HCT116 (cell line): ENCODE measurements at regions not wholly inside any gene's neighbourhood (a gene's known extent, or its start where the extent isn't known, plus 50 kb on each side); places are given as distances from the start of the nearest gene placed in this dataset.

Source experiments
- ATAC-seq: fragments of 200-7000 bp; cut with Tn5 transposase; 2 replicates; pipeline ENCODE4 v1.9.1; 2020; ENCODE audit warnings: mild to moderate bottlenecking, moderate library complexity
- BruUV-seq: library from RNA; stranded (reverse); fragments of 400-500 nt; replicated peaks from 2 replicates; lab custom pipeline; 2021; lab: Mats Ljungman, UMichigan
- CTCF ChIA-PET: fragments of 300-600 bp; sonication (Branson Sonifier 250); formaldehyde crosslinking; loops from one replicate; lab custom pipeline; 2021; ENCODE audit warnings: antibody characterized with exemption; lab: Charles Lee
- POLR2A ChIA-PET: fragments of 300-600, 350-600 bp; sonication (Branson Sonifier 250); formaldehyde crosslinking; loops from one replicate; lab custom pipeline; 2021; ENCODE audit warnings: antibody characterized with exemption; lab: Charles Lee
- RAD21 ChIA-PET, 2 experiments: fragments of 300-600 bp; sonication (Branson Sonifier 250); formaldehyde crosslinking; loops; one replicate each; lab custom pipeline; 2023; ENCODE audit warnings: low total read pairs in 2 of 2; ENCODE audit not compliant: uncharacterized antibody in 2 of 2, unreplicated experiment in 2 of 2, low non-redundant PET in 1 of 2; lab: Charles Lee
- DNase-seq: peaks from one replicate; pipeline ENCODE4 v3.0.0-alpha.2; 2010; ENCODE audit warnings: low read depth, low spot score
- H2AFZ ChIP-seq: fragments of 200-600 bp; shearing (Covaris generic), sonication (generic); 2 replicates; pipeline ENCODE4 v1.6.1; 2017; ENCODE audit warnings: low read depth, mixed run types, mixed read lengths, antibody characterized with exemption, low read length; ENCODE audit not compliant: poor library complexity, severe bottlenecking
- H3K27ac ChIP-seq: 2 replicates; pipeline ENCODE4 v1.5.1; 2012; ENCODE audit warnings: low read depth, low read length
- H3K27me3 ChIP-seq: fragments of 200-600 bp; sonication (generic); 2 replicates; pipeline ENCODE4 v1.6.1; 2016; ENCODE audit warnings: mixed run types, low read length, mixed read lengths; ENCODE audit not compliant: insufficient read depth
- H3K36me3 ChIP-seq, 2 experiments: fragments of 200-500 bp in 1 of 2; fragments of 200-600 bp in 1 of 2; sonication (Bioruptor generic) in 1 of 2; sonication (generic) in 1 of 2; 2 replicates each; pipeline versions ENCODE4 v1.5.1 to v1.6.1; 2014 to 2016; ENCODE audit warnings: low read length in 2 of 2, inconsistent platforms in 1 of 2, mixed read lengths in 1 of 2, mixed run types in 1 of 2; ENCODE audit not compliant: insufficient read depth in 2 of 2, control insufficient read depth in 1 of 2
- H3K4me1 ChIP-seq, 2 experiments: fragments of 200-600 bp in 1 of 2; sonication (generic) in 1 of 2; 2 replicates each; pipeline versions ENCODE4 v1.5.1 to v1.6.1; 2012 to 2017; ENCODE audit warnings: low read length in 2 of 2, inconsistent platforms in 1 of 2, mild to moderate bottlenecking in 1 of 2, mixed read lengths in 1 of 2, mixed run types in 1 of 2, moderate library complexity in 1 of 2; ENCODE audit not compliant: insufficient read depth in 2 of 2, control insufficient read depth in 1 of 2
- H3K4me2 ChIP-seq: fragments of 200-600 bp; sonication (generic); 2 replicates; pipeline ENCODE4 v1.6.1; 2017; ENCODE audit warnings: mixed run types, low read length, mixed read lengths
- H3K4me3 ChIP-seq, 2 experiments: fragments of 200-600 bp in 1 of 2; sonication (generic) in 1 of 2; replicated peaks in 1 of 2; 2 replicates each; pipeline ENCODE4 v1.5.1; 2011 to 2016; ENCODE audit warnings: low read length in 2 of 2, control low read depth in 1 of 2, low read depth in 1 of 2, mild to moderate bottlenecking in 1 of 2, mixed read lengths in 1 of 2, mixed run types in 1 of 2
- H3K79me2 ChIP-seq: fragments of 200-600 bp; sonication (generic); 2 replicates; pipeline ENCODE4 v1.6.1; 2017; ENCODE audit warnings: mild to moderate bottlenecking, mixed run types, low read length, moderate library complexity, mixed read lengths; ENCODE audit not compliant: insufficient read depth
- H3K9ac ChIP-seq: fragments of 200-600 bp; sonication (generic); 2 replicates; pipeline ENCODE4 v1.6.1; 2016; ENCODE audit warnings: low read length, mixed read lengths
- H3K9me2 ChIP-seq: fragments of 200-600 bp; sonication (generic), shearing (Covaris generic); 2 replicates; pipeline ENCODE4 v1.6.1; 2017; ENCODE audit warnings: mixed run types, mild to moderate bottlenecking, moderate library complexity; ENCODE audit not compliant: insufficient read depth
- H3K9me3 ChIP-seq, 2 experiments: fragments of 200-500 bp in 1 of 2; fragments of 200-600 bp in 1 of 2; sonication (Bioruptor generic) in 1 of 2; sonication (generic) in 1 of 2; 2 replicates each; pipeline ENCODE4 v1.6.1; 2014 to 2017; ENCODE audit warnings: low read length in 2 of 2, mixed read lengths in 2 of 2, inconsistent platforms in 1 of 2, low read depth in 1 of 2, mild to moderate bottlenecking in 1 of 2, mixed run types in 1 of 2, moderate library complexity in 1 of 2; ENCODE audit not compliant: control insufficient read depth in 1 of 2, insufficient read depth in 1 of 2
- H4K20me1 ChIP-seq: fragments of 200-600 bp; sonication (generic), shearing (Covaris generic); 2 replicates; pipeline ENCODE4 v1.6.1; 2017; ENCODE audit warnings: mixed run types, mild to moderate bottlenecking, moderate library complexity; ENCODE audit not compliant: insufficient read depth
- CBX3 ChIP-seq: IDR thresholded peaks from 2 replicates; pipeline ENCODE4 v1.6.1; 2012; ENCODE audit warnings: low read depth
- CEBPB ChIP-seq: IDR thresholded peaks from 2 replicates; pipeline ENCODE4 v1.6.1; 2012; ENCODE audit warnings: low read depth
- CTCF ChIP-seq, 3 experiments: fragments of 200-600 bp in 1 of 3; sonication (generic) in 1 of 3; IDR thresholded peaks in 2 of 3; conservative IDR thresholded peaks in 1 of 3; 2 replicates each; pipeline ENCODE4 v1.5.1; 2012 to 2017; ENCODE audit warnings: low read depth in 2 of 3, low read length in 2 of 3, antibody characterized with exemption in 1 of 3, borderline replicate concordance in 1 of 3, control low read depth in 1 of 3, mild to moderate bottlenecking in 1 of 3, mixed read lengths in 1 of 3, mixed run types in 1 of 3, moderate library complexity in 1 of 3; ENCODE audit not compliant: insufficient read depth in 1 of 3
- EGR1 ChIP-seq: IDR thresholded peaks from 2 replicates; pipeline ENCODE4 v1.6.1; 2012; ENCODE audit warnings: low read depth
- EZH2 ChIP-seq: fragments of 200-600 bp; sonication (generic); IDR thresholded peaks from 2 replicates; pipeline ENCODE4 v1.6.1; 2017; ENCODE audit warnings: antibody characterized with exemption, mixed run types
- EZH2phosphoT487 ChIP-seq: fragments of 200-600 bp; IDR thresholded peaks from 2 replicates; pipeline ENCODE4 v1.6.1; 2018; ENCODE audit warnings: antibody characterized with exemption, borderline replicate concordance
- FOSL1 ChIP-seq: IDR thresholded peaks from 2 replicates; pipeline ENCODE4 v1.6.1; 2012; ENCODE audit warnings: low read depth
- JUND ChIP-seq: IDR thresholded peaks from 2 replicates; pipeline ENCODE4 v1.6.1; 2012
- MAX ChIP-seq: IDR thresholded peaks from 2 replicates; pipeline ENCODE4 v1.6.1; 2012
- POLR2AphosphoS5 ChIP-seq: IDR thresholded peaks from 2 replicates; pipeline ENCODE4 v1.6.1; 2011; ENCODE audit warnings: mild to moderate bottlenecking, low read depth, low read length, moderate library complexity
- RAD21 ChIP-seq: IDR thresholded peaks from 2 replicates; pipeline ENCODE4 v1.6.1; 2012; ENCODE audit warnings: low read depth, mild to moderate bottlenecking
- SIN3A ChIP-seq: IDR thresholded peaks from 2 replicates; pipeline ENCODE4 v1.6.1; 2012; ENCODE audit warnings: low read depth
- SP1 ChIP-seq: IDR thresholded peaks from 2 replicates; pipeline ENCODE4 v1.6.1; 2012; ENCODE audit warnings: low read depth
- SRF ChIP-seq: IDR thresholded peaks from 2 replicates; pipeline ENCODE4 v1.6.1; 2012; ENCODE audit warnings: low read depth
- TCF7L2 ChIP-seq: IDR thresholded peaks from 2 replicates; pipeline ENCODE4 v1.7.0; 2011; ENCODE audit warnings: borderline replicate concordance, inconsistent platforms; ENCODE audit not compliant: insufficient read depth, insufficient read length; ENCODE audit errors: extremely low read depth
- ZFX ChIP-seq: fragments of 450-650 bp; IDR thresholded peaks from 2 replicates; pipeline ENCODE4 v1.6.1; 2017
- intact Hi-C: fragments of 100-400 bp; cut with micrococcal nuclease; formaldehyde crosslinking; loops from 2 replicates; pipeline ENCODE4 v1.10.0; 2022
- TF ChIP-seq, protein P1 (sequence below): IDR thresholded peaks from 2 replicates; pipeline ENCODE4 v1.6.1; 2011; ENCODE audit warnings: mild to moderate bottlenecking, low read length, moderate library complexity; ENCODE audit not compliant: insufficient replicate concordance; ENCODE audit errors: extremely low read depth
- TF ChIP-seq, protein P2 (sequence below): IDR thresholded peaks from 2 replicates; pipeline ENCODE4 v1.6.1; 2012

- Histone ChIP-seq H3K27me3 (no peaks in the 10 kb centered on the region), H3K79me2 (no peaks in the 10 kb centered on the region), H4K20me1 (no peaks in the 10 kb centered on the region), H2AFZ (no peak overlapping the region), H3K27ac (no peak overlapping the region), H3K9me3 (no peaks in the 10 kb centered on the region), H3K4me3 (no peak overlapping the region), H3K36me3 (peaks cover 0 to 4% of the 10 kb centered on the region in 2 experiments; a peak in 1 of 4 replicates), H3K4me1 (0 out of 4 replicates have a peak, but pooled peaks cover 0 to 3% of the 10 kb centered on the region in 2 experiments), H3K9me2 (no peaks in the 10 kb centered on the region), H3K4me2 (no peak overlapping the region), H3K9ac (no peak overlapping the region)
- no TSS peak for BruUV-seq
- POLR2A ChIA-PET, result interaction anchor here (1.0 kb wide), 1 partner anchor 13 kb away, joined by 4 read pairs; no protein-coding TSS in a partner anchor
- DNase-seq, result no peak
- RAD21 ChIA-PET, result no interaction called here
- ATAC-seq, result no peak; the same call in 1 of the 2 replicates
- TF ChIP-seq SIN3A (no peak), EZH2phosphoT487 (no peak), MAX (no peak), TCF7L2 (no peak), EZH2 (no peak), JUND (no peak), EGR1 (no peak), POLR2AphosphoS5 (no peak), CTCF (IDR thresholded peaks at IDR 0.05 in 2 of 3, conservative IDR thresholded peaks at IDR 0.05 in 1 of 3; ENCODE audit: borderline replicate concordance in 1 of 3, insufficient read depth in 1 of 3, low read depth in 2 of 3, low read length in 2 of 3) (no peak), SP1 (no peak), SRF (no peak), ZFX (no peak), CEBPB (no peak), RAD21 (no peak), FOSL1 (no peak), CBX3 (no peak)
- TF ChIP-seq, protein P1, sequence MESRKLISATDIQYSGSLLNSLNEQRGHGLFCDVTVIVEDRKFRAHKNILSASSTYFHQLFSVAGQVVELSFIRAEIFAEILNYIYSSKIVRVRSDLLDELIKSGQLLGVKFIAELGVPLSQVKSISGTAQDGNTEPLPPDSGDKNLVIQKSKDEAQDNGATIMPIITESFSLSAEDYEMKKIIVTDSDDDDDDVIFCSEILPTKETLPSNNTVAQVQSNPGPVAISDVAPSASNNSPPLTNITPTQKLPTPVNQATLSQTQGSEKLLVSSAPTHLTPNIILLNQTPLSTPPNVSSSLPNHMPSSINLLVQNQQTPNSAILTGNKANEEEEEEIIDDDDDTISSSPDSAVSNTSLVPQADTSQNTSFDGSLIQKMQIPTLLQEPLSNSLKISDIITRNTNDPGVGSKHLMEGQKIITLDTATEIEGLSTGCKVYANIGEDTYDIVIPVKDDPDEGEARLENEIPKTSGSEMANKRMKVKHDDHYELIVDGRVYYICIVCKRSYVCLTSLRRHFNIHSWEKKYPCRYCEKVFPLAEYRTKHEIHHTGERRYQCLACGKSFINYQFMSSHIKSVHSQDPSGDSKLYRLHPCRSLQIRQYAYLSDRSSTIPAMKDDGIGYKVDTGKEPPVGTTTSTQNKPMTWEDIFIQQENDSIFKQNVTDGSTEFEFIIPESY, result no peak
- TF ChIP-seq, protein P2, sequence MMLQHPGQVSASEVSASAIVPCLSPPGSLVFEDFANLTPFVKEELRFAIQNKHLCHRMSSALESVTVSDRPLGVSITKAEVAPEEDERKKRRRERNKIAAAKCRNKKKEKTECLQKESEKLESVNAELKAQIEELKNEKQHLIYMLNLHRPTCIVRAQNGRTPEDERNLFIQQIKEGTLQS, result no peak
- intact Hi-C loops, result no loop called here
- CTCF ChIA-PET, result no interaction called here
These were observed 404.4 kb downstream of the UTRN start for GRCh38 chr6:144689503-144690040.
